ENCODE measurements at regions not wholly inside any gene's neighbourhood (a gene's known extent, or its start where the extent isn't known, plus 50 kb on each side); places are given as distances from the start of the nearest gene placed in this dataset.

DNA sequence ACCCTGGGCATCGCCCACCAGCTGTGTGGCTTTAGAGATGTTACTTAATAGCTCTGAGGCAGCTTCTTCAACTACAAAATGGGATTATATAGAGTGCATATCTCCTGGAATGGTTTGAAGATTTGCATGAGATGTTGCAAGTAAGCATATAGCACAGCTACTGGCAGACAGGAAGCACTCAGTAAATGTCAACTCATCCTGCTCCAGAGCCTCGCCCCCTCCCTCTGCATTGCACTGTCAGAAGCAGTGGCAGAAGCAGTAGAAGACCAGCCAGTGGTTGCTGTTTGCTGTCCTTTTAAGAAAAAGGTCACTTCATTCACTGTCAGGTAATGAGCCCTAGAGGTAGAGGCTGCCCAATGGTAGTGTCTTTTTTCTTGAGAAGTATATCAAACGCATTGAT, 180.0 kb upstream of the GHITM start:
- ChIA-PET CTCF (no interaction called here), POLR2A (ENCODE audit: unreplicated experiment) (no interaction called here)
- H3K79me2 ChIP-seq (ENCODE audit: low read length): no peaks in the 10 kb centered on the region
- H2AFZ ChIP-seq (ENCODE audit: low read length): no peak overlapping the region
- intact Hi-C loops (cut with micrococcal nuclease): no loop called here
- no TSS peak for BruUV-seq (replicated peaks)
- no peak for DNase-seq
- no peaks in the 10 kb centered on the region for H3F3A ChIP-seq (ENCODE audit: low read length, unreplicated experiment)
- no peak overlapping the region for H3K4me2 ChIP-seq (ENCODE audit: low read length)
- H4K20me1 ChIP-seq (ENCODE audit: low read length): no peaks in the 10 kb centered on the region
- no peaks in the 10 kb centered on the region for H3K36me3 ChIP-seq (ENCODE audit: low read depth, low read length)
- ATAC-seq: no peak
- H3K4me3 ChIP-seq (ENCODE audit: low read length): no peak overlapping the region
- no peak overlapping the region for H3K27ac ChIP-seq (ENCODE audit: low read length)
- no peaks in the 10 kb centered on the region for H3K9me3 ChIP-seq (ENCODE audit: low read length)
- no peaks in the 10 kb centered on the region for H3K9me2 ChIP-seq (replicated peaks; ENCODE audit: low read length)
- no peaks in the 10 kb centered on the region for H3K4me1 ChIP-seq (ENCODE audit: insufficient read depth, low read length)
- no peaks in the 10 kb centered on the region for H3K27me3 ChIP-seq (ENCODE audit: low read length)
- no peak overlapping the region for H3K9ac ChIP-seq (ENCODE audit: low read length)
- TF ChIP-seq, protein P1, sequence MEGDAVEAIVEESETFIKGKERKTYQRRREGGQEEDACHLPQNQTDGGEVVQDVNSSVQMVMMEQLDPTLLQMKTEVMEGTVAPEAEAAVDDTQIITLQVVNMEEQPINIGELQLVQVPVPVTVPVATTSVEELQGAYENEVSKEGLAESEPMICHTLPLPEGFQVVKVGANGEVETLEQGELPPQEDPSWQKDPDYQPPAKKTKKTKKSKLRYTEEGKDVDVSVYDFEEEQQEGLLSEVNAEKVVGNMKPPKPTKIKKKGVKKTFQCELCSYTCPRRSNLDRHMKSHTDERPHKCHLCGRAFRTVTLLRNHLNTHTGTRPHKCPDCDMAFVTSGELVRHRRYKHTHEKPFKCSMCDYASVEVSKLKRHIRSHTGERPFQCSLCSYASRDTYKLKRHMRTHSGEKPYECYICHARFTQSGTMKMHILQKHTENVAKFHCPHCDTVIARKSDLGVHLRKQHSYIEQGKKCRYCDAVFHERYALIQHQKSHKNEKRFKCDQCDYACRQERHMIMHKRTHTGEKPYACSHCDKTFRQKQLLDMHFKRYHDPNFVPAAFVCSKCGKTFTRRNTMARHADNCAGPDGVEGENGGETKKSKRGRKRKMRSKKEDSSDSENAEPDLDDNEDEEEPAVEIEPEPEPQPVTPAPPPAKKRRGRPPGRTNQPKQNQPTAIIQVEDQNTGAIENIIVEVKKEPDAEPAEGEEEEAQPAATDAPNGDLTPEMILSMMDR (conservative IDR thresholded peaks at IDR 0.05; ENCODE audit: low read depth, low read length): no peak
- no peak for TF ChIP-seq EZH2 (IDR thresholded peaks at IDR 0.05; ENCODE audit: low read length, unreplicated experiment)
- TF ChIP-seq EZH2phosphoT487 (IDR thresholded peaks at IDR 0.05; ENCODE audit: borderline replicate concordance, low read length): no peak

DNA sequence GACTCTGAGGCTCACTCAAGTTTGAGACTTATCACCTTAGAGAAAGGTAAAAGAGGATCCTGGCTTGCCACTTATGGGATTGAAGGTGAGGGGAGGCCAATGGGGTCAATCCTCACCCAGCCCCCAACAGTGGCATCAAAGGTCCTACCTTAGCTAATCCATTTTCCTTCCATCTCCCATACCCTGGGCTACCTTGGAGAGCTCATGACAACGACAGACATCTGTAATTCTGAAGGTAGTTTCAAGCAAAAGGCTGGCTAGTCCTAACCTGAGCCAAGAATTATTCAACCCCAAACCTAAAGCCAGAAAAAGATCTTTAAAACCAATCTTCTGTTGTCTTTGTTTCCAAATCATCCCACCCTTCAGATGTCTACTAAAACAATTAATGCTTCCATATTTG, 179.2 kb upstream of the GHITM start:
- no peak overlapping the region for H3K27ac ChIP-seq (ENCODE audit: low read length)
- H3K9ac ChIP-seq (ENCODE audit: low read length): no peak overlapping the region
- intact Hi-C loops (cut with micrococcal nuclease): no loop called here
- H3K4me2 ChIP-seq (ENCODE audit: low read length): no peak overlapping the region
- ATAC-seq (no peak), DNase-seq (no peak)
- ChIA-PET POLR2A (ENCODE audit: unreplicated experiment) (no interaction called here), CTCF (no interaction called here)
- no peaks in the 10 kb centered on the region for H3K9me3 ChIP-seq (ENCODE audit: low read length)
- H3K9me2 ChIP-seq (replicated peaks; ENCODE audit: low read length): no peaks in the 10 kb centered on the region
- H3F3A ChIP-seq (ENCODE audit: low read length, unreplicated experiment): no peaks in the 10 kb centered on the region
- H3K79me2 ChIP-seq (ENCODE audit: low read length): no peaks in the 10 kb centered on the region
- H4K20me1 ChIP-seq (ENCODE audit: low read length): no peaks in the 10 kb centered on the region
- H3K36me3 ChIP-seq (ENCODE audit: low read depth, low read length): no peaks in the 10 kb centered on the region
- no peaks in the 10 kb centered on the region for H3K4me1 ChIP-seq (ENCODE audit: insufficient read depth, low read length)
- no TSS peak for BruUV-seq (replicated peaks)
- H3K4me3 ChIP-seq (ENCODE audit: low read length): no peak overlapping the region
- no peak overlapping the region for H2AFZ ChIP-seq (ENCODE audit: low read length)
- TF ChIP-seq EZH2phosphoT487 (IDR thresholded peaks at IDR 0.05; ENCODE audit: borderline replicate concordance, low read length) (no peak), EZH2 (IDR thresholded peaks at IDR 0.05; ENCODE audit: low read length, unreplicated experiment) (no peak)
- TF ChIP-seq, protein P1 (conservative IDR thresholded peaks at IDR 0.05; ENCODE audit: low read depth, low read length): no peak
- H3K27me3 ChIP-seq (ENCODE audit: low read length): no peaks in the 10 kb centered on the region

DNA sequence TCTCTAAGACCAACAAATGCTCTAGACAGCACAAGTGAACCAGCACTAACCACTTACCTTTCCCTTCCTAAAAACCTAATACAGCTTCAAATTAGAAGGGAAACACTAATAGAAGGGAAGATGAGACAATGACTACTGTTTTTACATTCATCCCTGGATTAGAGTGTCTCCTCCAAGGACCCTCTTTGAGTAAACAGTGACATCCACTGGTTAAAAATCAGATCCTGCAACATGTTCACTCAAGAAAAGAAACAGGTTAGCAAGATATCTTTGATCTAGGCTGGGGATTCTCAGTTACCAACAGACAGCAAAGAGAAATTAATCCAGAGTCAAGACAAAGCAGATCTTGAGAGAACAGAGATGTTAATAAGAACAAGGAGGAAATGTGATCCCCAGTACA, 177.7 kb upstream of the GHITM start:
- Histone ChIP-seq H3K27ac (ENCODE audit: low read length) (no peak overlapping the region), H3K4me1 (ENCODE audit: insufficient read depth, low read length) (no peaks in the 10 kb centered on the region), H2AFZ (ENCODE audit: low read length) (no peak overlapping the region), H3K9me2 (replicated peaks; ENCODE audit: low read length) (no peaks in the 10 kb centered on the region), H3K36me3 (ENCODE audit: low read depth, low read length) (no peaks in the 10 kb centered on the region), H4K20me1 (ENCODE audit: low read length) (no peaks in the 10 kb centered on the region), H3K9ac (ENCODE audit: low read length) (no peak overlapping the region), H3K27me3 (ENCODE audit: low read length) (no peaks in the 10 kb centered on the region), H3K4me3 (ENCODE audit: low read length) (no peak overlapping the region), H3K79me2 (ENCODE audit: low read length) (no peaks in the 10 kb centered on the region), H3K4me2 (ENCODE audit: low read length) (no peak overlapping the region), H3K9me3 (ENCODE audit: low read length) (no peaks in the 10 kb centered on the region), H3F3A (ENCODE audit: low read length, unreplicated experiment) (no peaks in the 10 kb centered on the region)
- intact Hi-C loops (cut with micrococcal nuclease): no loop called here
- DNase-seq: no peak
- ChIA-PET CTCF (no interaction called here), POLR2A (ENCODE audit: unreplicated experiment) (no interaction called here)
- no peak for ATAC-seq
- no TSS peak for BruUV-seq (replicated peaks)
- TF ChIP-seq EZH2 (IDR thresholded peaks at IDR 0.05; ENCODE audit: low read length, unreplicated experiment) (no peak), EZH2phosphoT487 (IDR thresholded peaks at IDR 0.05; ENCODE audit: borderline replicate concordance, low read length) (no peak)
- TF ChIP-seq, protein P1 (conservative IDR thresholded peaks at IDR 0.05; ENCODE audit: low read depth, low read length): no peak

All from PC-3 (cell line).